ENCODE measurements at regions not wholly inside any gene's neighbourhood (a gene's known extent, or its start where the extent isn't known, plus 50 kb on each side); places are given as distances from the start of the nearest gene placed in this dataset.

- DNase-seq (ENCODE audit: low spot score): no peak
- TF ChIP-seq CTCF (IDR thresholded peaks at IDR 0.05): no peak
- H3K27ac ChIP-seq: no peak overlapping the region
- H3K4me3 ChIP-seq: no peak overlapping the region
These were observed 169.0 kb upstream of the MCHR2 start for GRCh38 chr6:100163035-100163434.

GRCh38 chr6:100161782-100162365 is 167.9 kb upstream of the MCHR2 start:
- no peak for TF ChIP-seq CTCF (IDR thresholded peaks at IDR 0.05)
- DNase-seq (ENCODE audit: low spot score): no peak
- H3K4me3 ChIP-seq: no peak overlapping the region

GRCh38 chr6:100160930-100161329 is 166.9 kb upstream of the MCHR2 start:
- TF ChIP-seq CTCF (IDR thresholded peaks at IDR 0.05): no peak
- Histone ChIP-seq H3K27ac (no peak overlapping the region), H3K4me3 (no peak overlapping the region)
- no peak for DNase-seq (ENCODE audit: low spot score)

More at GRCh38 chr6:100161782-100162365, 167.9 kb upstream of the MCHR2 start:
- no peak overlapping the region for H3K27ac ChIP-seq

- Histone ChIP-seq H3K27ac (no peak overlapping the region), H3K4me3 (no peak overlapping the region)
- no peak for DNase-seq (ENCODE audit: low spot score)
- TF ChIP-seq CTCF (IDR thresholded peaks at IDR 0.05): no peak
These were observed 161.1 kb upstream of the MCHR2 start for GRCh38 chr6:100155141-100155540.

GRCh38 chr6:100153636-100154275 is 159.7 kb upstream of the MCHR2 start:
- no peak for DNase-seq (ENCODE audit: low spot score)
- no peak overlapping the region for H3K4me3 ChIP-seq
- no peak for TF ChIP-seq CTCF (IDR thresholded peaks at IDR 0.05)
- no peak overlapping the region for H3K27ac ChIP-seq

GRCh38 chr6:100152201-100152600 is 158.2 kb upstream of the MCHR2 start:
- no peak for DNase-seq (ENCODE audit: low spot score)
- TF ChIP-seq CTCF (IDR thresholded peaks at IDR 0.05): no peak
- no peak overlapping the region for H3K4me3 ChIP-seq
- no peak overlapping the region for H3K27ac ChIP-seq

GRCh38 chr6:100144991-100145390 is 151.0 kb upstream of the MCHR2 start:
- no peak for TF ChIP-seq CTCF (IDR thresholded peaks at IDR 0.05)
- Histone ChIP-seq H3K27ac (no peak overlapping the region), H3K4me3 (no peak overlapping the region)
- no peak for DNase-seq (ENCODE audit: low spot score)

Measured in coronary artery (tissue), 2 donors.